RWPE2 (cell line): ENCODE measurements at regions not wholly inside any gene's neighbourhood (a gene's known extent, or its start where the extent isn't known, plus 50 kb on each side); places are given as distances from the start of the nearest gene placed in this dataset.

Experiments used
- ATAC-seq: fragments of 200-7000 bp; cut with Tn5 transposase; 3 replicates; pipeline ENCODE4 v1.9.1; 2021; ENCODE audit warnings: low read depth
- DNase-seq: peaks from one replicate; pipeline ENCODE4 v3.0.0-alpha.2; 2020; ENCODE audit warnings: low spot score
- H3K27ac ChIP-seq: fragments of 450-650 bp; 2 replicates; pipeline ENCODE4 v1.5.1; 2017; ENCODE audit warnings: mild to moderate bottlenecking; ENCODE audit not compliant: poor library complexity, severe bottlenecking
- H3K27me3 ChIP-seq: fragments of 250-450 bp; sonication (Bioruptor Pico); 2 replicates; pipeline ENCODE4 v1.5.1; 2021; ENCODE audit warnings: mild to moderate bottlenecking, moderate library complexity; ENCODE audit not compliant: insufficient read depth, poor library complexity, severe bottlenecking
- H3K36me3 ChIP-seq: fragments of 250-450 bp; sonication (Bioruptor Pico); 2 replicates; pipeline ENCODE4 v1.5.1; 2020; ENCODE audit warnings: low read depth, mild to moderate bottlenecking, moderate library complexity
- H3K4me1 ChIP-seq: fragments of 250-450 bp; sonication (Bioruptor Pico); 2 replicates; pipeline ENCODE4 v1.5.1; 2021; ENCODE audit warnings: mild to moderate bottlenecking, moderate library complexity; ENCODE audit not compliant: insufficient read depth, poor library complexity, severe bottlenecking
- H3K4me3 ChIP-seq: fragments of 250-450 bp; sonication (Bioruptor Pico); 2 replicates; pipeline ENCODE4 v1.5.1; 2021; ENCODE audit warnings: mild to moderate bottlenecking, moderate library complexity; ENCODE audit not compliant: severe bottlenecking
- H3K9me3 ChIP-seq: fragments of 250-450 bp; sonication (Bioruptor Pico); 2 replicates; pipeline ENCODE4 v1.5.1; 2021; ENCODE audit warnings: mild to moderate bottlenecking, moderate library complexity; ENCODE audit not compliant: severe bottlenecking
- CTCF ChIP-seq: fragments of 450-650 bp; IDR thresholded peaks from one replicate; pipeline ENCODE4 v1.5.1; 2017; ENCODE audit warnings: mild to moderate bottlenecking, moderate library complexity; ENCODE audit not compliant: poor library complexity, severe bottlenecking

GRCh38 chr4:110710070-110710469, 87.2 kb upstream of the PITX2 start:
- H3K4me3 ChIP-seq: no peak overlapping the region
- no peak for TF ChIP-seq CTCF
- no peaks in the 10 kb centered on the region for H3K9me3 ChIP-seq
- no peaks in the 10 kb centered on the region for H3K4me1 ChIP-seq
- H3K27ac ChIP-seq: no peak overlapping the region
- DNase-seq (no peak), ATAC-seq (no peak)
- no peaks in the 10 kb centered on the region for H3K27me3 ChIP-seq
- no peaks in the 10 kb centered on the region for H3K36me3 ChIP-seq

GRCh38 chr4:110712486-110712885, 89.6 kb upstream of the PITX2 start:
- Histone ChIP-seq H3K27ac (no peak overlapping the region), H3K4me1 (no peaks in the 10 kb centered on the region), H3K4me3 (no peak overlapping the region), H3K9me3 (no peaks in the 10 kb centered on the region), H3K27me3 (no peaks in the 10 kb centered on the region), H3K36me3 (no peaks in the 10 kb centered on the region)
- TF ChIP-seq CTCF: no peak
- ATAC-seq: no peak
- DNase-seq: no peak

GRCh38 chr4:110730318-110730717, 107.4 kb upstream of the PITX2 start:
- Histone ChIP-seq H3K36me3 (no peaks in the 10 kb centered on the region), H3K27me3 (no peaks in the 10 kb centered on the region), H3K9me3 (no peaks in the 10 kb centered on the region), H3K4me3 (no peak overlapping the region), H3K27ac (no peak overlapping the region), H3K4me1 (no peaks in the 10 kb centered on the region)
- TF ChIP-seq CTCF: no peak
- no peak for DNase-seq
- ATAC-seq: no peak

GRCh38 chr4:110733901-110734300, 111.0 kb upstream of the PITX2 start:
- DNase-seq (no peak), ATAC-seq (peak; percentile 41; the same call in 2 of the 3 replicates)
- no peaks in the 10 kb centered on the region for H3K9me3 ChIP-seq
- no peaks in the 10 kb centered on the region for H3K4me1 ChIP-seq
- no peaks in the 10 kb centered on the region for H3K36me3 ChIP-seq
- no peak overlapping the region for H3K4me3 ChIP-seq
- no peak for TF ChIP-seq CTCF
- no peak overlapping the region for H3K27ac ChIP-seq
- H3K27me3 ChIP-seq: no peaks in the 10 kb centered on the region

GRCh38 chr4:110735686-110736085, 112.8 kb upstream of the PITX2 start:
- DNase-seq: no peak
- Histone ChIP-seq H3K36me3 (no peaks in the 10 kb centered on the region), H3K4me1 (no peaks in the 10 kb centered on the region), H3K27me3 (no peaks in the 10 kb centered on the region), H3K27ac (no peak overlapping the region), H3K9me3 (no peaks in the 10 kb centered on the region), H3K4me3 (no peak overlapping the region)
- ATAC-seq: no peak
- no peak for TF ChIP-seq CTCF
